ENCODE measurements at regions not wholly inside any gene's neighbourhood (a gene's known extent, or its start where the extent isn't known, plus 50 kb on each side); places are given as distances from the start of the nearest gene placed in this dataset.
"Not testable (repeated sequence)": the region's sequence is repeated elsewhere in the genome, so short reads cannot be mapped to it uniquely, and the experiment has no call there.

- Histone ChIP-seq H3K36me3 (no peaks in the 10 kb centered on the region), H3K4me3 (no peak overlapping the region), H3K4me1 (peaks cover 5% of the 10 kb centered on the region), H3K9me3 (replicated peaks) (no peaks in the 10 kb centered on the region), H3K27me3 (ENCODE audit: low read depth) (no peaks in the 10 kb centered on the region), H3K27ac (replicated peaks) (no peak overlapping the region)
- intact Hi-C loops (cut with micrococcal nuclease): no loop called here
- TF ChIP-seq CTCF (IDR thresholded peaks at IDR 0.05; ENCODE audit: borderline replicate concordance): no peak
- DNase-seq: no peak
These were observed 60.8 kb downstream of the COPRS start for GRCh38 chr17:31798205-31798724.

- H3K27me3 ChIP-seq (ENCODE audit: low read depth); H3K4me3 ChIP-seq; DNase-seq; intact Hi-C loops (cut with micrococcal nuclease); H3K36me3 ChIP-seq; H3K4me1 ChIP-seq; H3K27ac ChIP-seq (replicated peaks); H3K9me3 ChIP-seq (replicated peaks): not testable (repeated sequence)
These were observed 63.1 kb downstream of the COPRS start for GRCh38 chr17:31795941-31796340.

GRCh38 chr17:31794111-31794510 is 64.9 kb downstream of the COPRS start:
- Histone ChIP-seq H3K27me3 (ENCODE audit: low read depth) (no peaks in the 10 kb centered on the region), H3K4me1 (no peaks in the 10 kb centered on the region), H3K27ac (replicated peaks) (no peak overlapping the region), H3K4me3 (no peak overlapping the region), H3K36me3 (no peaks in the 10 kb centered on the region), H3K9me3 (replicated peaks) (no peaks in the 10 kb centered on the region)
- intact Hi-C loops (cut with micrococcal nuclease): no loop called here
- DNase-seq: no peak
- TF ChIP-seq CTCF (IDR thresholded peaks at IDR 0.05; ENCODE audit: borderline replicate concordance): no peak

GRCh38 chr17:31793634-31794033 is 65.4 kb downstream of the COPRS start:
- H3K4me3 ChIP-seq; intact Hi-C loops (cut with micrococcal nuclease); H3K9me3 ChIP-seq (replicated peaks); DNase-seq; H3K27me3 ChIP-seq (ENCODE audit: low read depth); H3K27ac ChIP-seq (replicated peaks); H3K4me1 ChIP-seq; H3K36me3 ChIP-seq: not testable (repeated sequence)

- H3K4me3 ChIP-seq: no peak overlapping the region
- intact Hi-C loops (cut with micrococcal nuclease): no loop called here
- no peaks in the 10 kb centered on the region for H3K9me3 ChIP-seq (replicated peaks)
- no peak for DNase-seq
- H3K27me3 ChIP-seq (ENCODE audit: low read depth): no peaks in the 10 kb centered on the region
- no peak for TF ChIP-seq CTCF (IDR thresholded peaks at IDR 0.05; ENCODE audit: borderline replicate concordance)
- H3K36me3 ChIP-seq: no peaks in the 10 kb centered on the region
- no peak overlapping the region for H3K27ac ChIP-seq (replicated peaks)
- peaks cover 12% of the 10 kb centered on the region for H3K4me1 ChIP-seq
These were observed 66.9 kb downstream of the COPRS start for GRCh38 chr17:31792007-31792585.

GRCh38 chr17:31789707-31790505 is 69.1 kb downstream of the COPRS start:
- no peak for DNase-seq
- Histone ChIP-seq H3K36me3 (no peaks in the 10 kb centered on the region), H3K9me3 (replicated peaks) (peaks cover 2% of the 10 kb centered on the region), H3K27me3 (ENCODE audit: low read depth) (no peaks in the 10 kb centered on the region), H3K4me3 (no peak overlapping the region), H3K27ac (replicated peaks) (no peak overlapping the region), H3K4me1 (peaks cover 12% of the 10 kb centered on the region)
- intact Hi-C loops (cut with micrococcal nuclease): no loop called here
- no peak for TF ChIP-seq CTCF (IDR thresholded peaks at IDR 0.05; ENCODE audit: borderline replicate concordance)
